Upper lobe of left lung (tissue), 6 donors: ENCODE measurements at regions not wholly inside any gene's neighbourhood (a gene's known extent, or its start where the extent isn't known, plus 50 kb on each side); places are given as distances from the start of the nearest gene placed in this dataset.

ENCODE experiments used
- ATAC-seq, 2 donors: fragments of 200-7000 bp; cut with Tn5 transposase; one replicate each; pipeline ENCODE4 v1.9.1; 2022; ENCODE audit warnings: mild to moderate bottlenecking in 2 of 2, moderate library complexity in 2 of 2; ENCODE audit not compliant: low FRiP score in 2 of 2
- DNase-seq, 2 donors: peaks; one replicate each; pipeline ENCODE4 v3.0.0-alpha.2; 2019 to 2020
- H3K27ac ChIP-seq, 4 donors: fragments of 200-600 bp; sonication (generic); one replicate each; pipeline ENCODE4 v1.5.1; 2016 to 2019
- H3K27me3 ChIP-seq, 4 donors: fragments of 200-600 bp; sonication (generic); one replicate each; pipeline ENCODE4 v1.5.1; 2017 to 2019
- H3K36me3 ChIP-seq, 4 donors: fragments of 200-600 bp; sonication (generic); one replicate each; pipeline ENCODE4 v1.5.1; 2016 to 2019
- H3K4me1 ChIP-seq, 4 donors: fragments of 200-600 bp; sonication (generic); one replicate each; pipeline ENCODE4 v1.5.1; 2018 to 2019
- H3K4me3 ChIP-seq, 4 donors: fragments of 200-600 bp; sonication (generic); one replicate each; pipeline ENCODE4 v1.5.1; 2017 to 2019; ENCODE audit warnings: mild to moderate bottlenecking in 2 of 4, moderate library complexity in 1 of 4
- H3K9me3 ChIP-seq, 4 donors: fragments of 200-600 bp; sonication (generic); one replicate each; pipeline ENCODE4 v1.5.1; 2018 to 2019
- CTCF ChIP-seq, 6 experiments: fragments of 450-650 bp in 4 of 6; fragments of 200-600 bp in 2 of 6; sonication (generic) in 2 of 6; IDR thresholded peaks; one replicate each; pipeline ENCODE4 v1.5.1; 2016 to 2019; ENCODE audit warnings: antibody characterized with exemption in 6 of 6
- EP300 ChIP-seq, 4 donors: sonication (generic); formaldehyde crosslinking; IDR thresholded peaks; one replicate each; pipeline ENCODE4 v1.5.1; 2017; ENCODE audit warnings: antibody characterized with exemption in 4 of 4, control low read depth in 2 of 4
- POLR2A ChIP-seq, 4 donors: fragments of 450-650 bp; IDR thresholded peaks; one replicate each; pipeline ENCODE4 v1.5.1; 2016 to 2017; ENCODE audit warnings: antibody characterized with exemption in 4 of 4, mild to moderate bottlenecking in 2 of 4
- POLR2AphosphoS5 ChIP-seq, 2 donors: sonication (generic); formaldehyde crosslinking; IDR thresholded peaks; one replicate each; pipeline ENCODE4 v1.5.1; 2017; ENCODE audit warnings: antibody characterized with exemption in 2 of 2
- WGBS, 2 donors: methylation state at CpG; one replicate each; pipeline ENCODE4 v1.1.5; 2017 to 2018; 5-methylcytosine and 5-hydroxymethylcytosine counted together
- donor health status: DM: no; HTN: no; CAD: no; lungs with moderate emphysema.
- donor health status: DM: no; HTN: yes; CAD: no; lungs with severe emphysema.

- TF ChIP-seq EP300 (IDR thresholded peaks at IDR 0.05) (no peak), POLR2A (IDR thresholded peaks at IDR 0.05) (no peak), POLR2AphosphoS5 (IDR thresholded peaks at IDR 0.05) (no peak), CTCF (IDR thresholded peaks at IDR 0.05) (no peak)
- Histone ChIP-seq H3K27ac (peak overlapping the region in 3 of 4 donors; percentile 5 to 90 (median 53)), H3K36me3 (no peaks in the 10 kb centered on the region), H3K4me3 (no peak overlapping the region), H3K27me3 (no peaks in the 10 kb centered on the region), H3K4me1 (peaks cover 31 to 47% (median 42%) of the 10 kb centered on the region in 4 donors), H3K9me3 (no peaks in the 10 kb centered on the region)
- WGBS, 2 donors: 92 to 97% methylated on average over 3 of the region's 3 CpGs
- DNase-seq (no peak), ATAC-seq (no peak)
These were observed 281.7 kb upstream of the ROPN1 start for GRCh38 chr3:124273651-124274050.

- TF ChIP-seq CTCF (IDR thresholded peaks at IDR 0.05) (no peak), POLR2A (IDR thresholded peaks at IDR 0.05) (no peak), POLR2AphosphoS5 (IDR thresholded peaks at IDR 0.05) (no peak), EP300 (IDR thresholded peaks at IDR 0.05) (no peak)
- 93 to 96% methylated on average over 8 of the region's 8 CpGs for WGBS, 2 donors
- ATAC-seq (no peak), DNase-seq (no peak)
- H3K27ac ChIP-seq: peak overlapping the region in 3 of 4 donors; percentile 5 to 90 (median 85)
- H3K4me1 ChIP-seq: peaks cover 31 to 47% (median 44%) of the 10 kb centered on the region in 4 donors
- H3K27me3 ChIP-seq: no peaks in the 10 kb centered on the region
- no peaks in the 10 kb centered on the region for H3K9me3 ChIP-seq
- H3K4me3 ChIP-seq: no peak overlapping the region
- H3K36me3 ChIP-seq: no peaks in the 10 kb centered on the region
These were observed 282.1 kb upstream of the ROPN1 start for GRCh38 chr3:124274051-124274450.

- TF ChIP-seq EP300 (IDR thresholded peaks at IDR 0.05): peak in 1 of 4 donors; percentile 25
- TF ChIP-seq POLR2A (IDR thresholded peaks at IDR 0.05): no peak
- TF ChIP-seq CTCF (IDR thresholded peaks at IDR 0.05): no peak
- TF ChIP-seq POLR2AphosphoS5 (IDR thresholded peaks at IDR 0.05): peak in 1 of 2 donors; percentile 20
- 38 to 47% methylated on average over 1 of the region's 1 CpG for WGBS, 2 donors
- H3K9me3 ChIP-seq: no peaks in the 10 kb centered on the region
- peak in 1 of 2 donors; percentile 37 for DNase-seq
- H3K4me1 ChIP-seq: peaks cover 31 to 53% (median 44%) of the 10 kb centered on the region in 4 donors
- no peaks in the 10 kb centered on the region for H3K36me3 ChIP-seq
- H3K4me3 ChIP-seq: no peak overlapping the region
- H3K27me3 ChIP-seq: no peaks in the 10 kb centered on the region
- peak overlapping the region; percentile 72 to 90 (median 84) for H3K27ac ChIP-seq
- ATAC-seq: no peak
These were observed 283.5 kb upstream of the ROPN1 start for GRCh38 chr3:124275412-124275811.

GRCh38 chr3:124276133-124276532 lies 284.2 kb upstream of the ROPN1 start:
- Histone ChIP-seq H3K9me3 (no peaks in the 10 kb centered on the region), H3K36me3 (no peaks in the 10 kb centered on the region), H3K27ac (peak overlapping the region; percentile 79 to 90 (median 84)), H3K4me1 (peaks cover 31 to 53% (median 44%) of the 10 kb centered on the region in 4 donors), H3K27me3 (no peaks in the 10 kb centered on the region), H3K4me3 (no peak overlapping the region)
- DNase-seq (no peak), ATAC-seq (peak in 1 of 2 donors; percentile 2)
- WGBS, 2 donors: 27 to 65% methylated on average over 3 of the region's 3 CpGs
- TF ChIP-seq EP300 (IDR thresholded peaks at IDR 0.05) (peak in 2 of 4 donors; percentile 53 to 69), POLR2A (IDR thresholded peaks at IDR 0.05) (no peak), POLR2AphosphoS5 (IDR thresholded peaks at IDR 0.05) (peak; percentile 51 to 74), CTCF (IDR thresholded peaks at IDR 0.05) (peak in 1 of 6 experiments; percentile 20)

- H3K9me3 ChIP-seq: no peaks in the 10 kb centered on the region
- no peak for TF ChIP-seq CTCF (IDR thresholded peaks at IDR 0.05)
- no peak for TF ChIP-seq POLR2AphosphoS5 (IDR thresholded peaks at IDR 0.05)
- TF ChIP-seq EP300 (IDR thresholded peaks at IDR 0.05): no peak
- TF ChIP-seq POLR2A (IDR thresholded peaks at IDR 0.05): no peak
- H3K4me1 ChIP-seq: peaks cover 31 to 57% (median 44%) of the 10 kb centered on the region in 4 donors
- H3K27ac ChIP-seq: peak overlapping the region; percentile 79 to 90 (median 84)
- ATAC-seq (peak in 1 of 2 donors; percentile 43), DNase-seq (no peak)
- no peaks in the 10 kb centered on the region for H3K36me3 ChIP-seq
- WGBS, 2 donors: 81 to 87% methylated on average over 8 of the region's 8 CpGs
- H3K27me3 ChIP-seq: no peaks in the 10 kb centered on the region
- no peak overlapping the region for H3K4me3 ChIP-seq
These were observed 284.7 kb upstream of the ROPN1 start for GRCh38 chr3:124276539-124277143.
